HEK293 (cell line): ENCODE measurements at regions not wholly inside any gene's neighbourhood (a gene's known extent, or its start where the extent isn't known, plus 50 kb on each side); places are given as distances from the start of the nearest gene placed in this dataset.
"Not testable (repeated sequence)": the region's sequence is repeated elsewhere in the genome, so short reads cannot be mapped to it uniquely, and the experiment has no call there.

Source experiments
- CTCF ChIA-PET: fragments of 350-600 bp; formaldehyde crosslinking; extraction: SDS; loops from one replicate; lab custom pipeline; 2021; ENCODE audit warnings: antibody characterized with exemption; lab: Yijun Ruan, JAX
- POLR2A ChIA-PET: fragments of 300-600 bp; formaldehyde crosslinking; extraction: SDS; loops from one replicate; lab custom pipeline; 2020; ENCODE audit warnings: antibody characterized with exemption, inconsistent platforms; lab: Yijun Ruan, JAX
- H3K27ac ChIP-seq: fragments of 200-500 bp; sonication (Bioruptor generic); 2 replicates; pipeline ENCODE4 v1.5.1; 2014; ENCODE audit warnings: low read depth, low read length, control low read depth, inconsistent platforms; ENCODE audit errors: extremely low read depth
- H3K36me3 ChIP-seq, 2 experiments: fragments of 200-500 bp in 1 of 2; sonication (Bioruptor generic) in 1 of 2; 1 replicate in 1 of 2; 2 replicates in 1 of 2; pipeline ENCODE4 v1.5.1; 2014 to 2017; ENCODE audit warnings: inconsistent platforms in 2 of 2, low read length in 2 of 2; ENCODE audit not compliant: control insufficient read depth in 2 of 2, insufficient read depth in 1 of 2
- H3K4me1 ChIP-seq: fragments of 200-500 bp; sonication (Bioruptor generic); 2 replicates; pipeline ENCODE4 v1.5.1; 2014; ENCODE audit warnings: mild to moderate bottlenecking, low read length, inconsistent platforms; ENCODE audit not compliant: control insufficient read depth, insufficient read depth
- H3K4me3 ChIP-seq: 2 replicates; pipeline ENCODE4 v1.5.1; 2011; ENCODE audit warnings: low read depth, mild to moderate bottlenecking, control low read depth, low read length, moderate library complexity
- H3K9me3 ChIP-seq: fragments of 200-500 bp; sonication (Bioruptor generic); 2 replicates; pipeline ENCODE4 v1.5.1; 2014; ENCODE audit warnings: low read depth, low read length, inconsistent platforms; ENCODE audit not compliant: control insufficient read depth, insufficient read depth
- CTCF ChIP-seq: fragments of 450-650 bp; formaldehyde crosslinking; IDR thresholded peaks from 2 replicates; pipeline ENCODE4 v1.5.1; 2016; ENCODE audit warnings: missing biosample characterization, missing genetic modification characterization
- GLI4 ChIP-seq: fragments of 450-650 bp; formaldehyde crosslinking; IDR thresholded peaks from 2 replicates; pipeline ENCODE4 v1.5.1; 2016; ENCODE audit warnings: missing biosample characterization, missing genetic modification characterization
- MZF1 ChIP-seq: fragments of 450-650 bp; formaldehyde crosslinking; IDR thresholded peaks from 2 replicates; pipeline ENCODE4 v1.5.1; 2017; ENCODE audit warnings: missing biosample characterization, missing genetic modification characterization, borderline replicate concordance
- PRDM1 ChIP-seq: fragments of 450-650 bp; formaldehyde crosslinking; IDR thresholded peaks from 2 replicates; pipeline ENCODE4; 2016; ENCODE audit warnings: missing biosample characterization, missing genetic modification characterization
- SP2 ChIP-seq: fragments of 450-650 bp; formaldehyde crosslinking; IDR thresholded peaks from 2 replicates; pipeline ENCODE4 v1.5.1; 2016; ENCODE audit warnings: missing biosample characterization, missing genetic modification characterization
- YY2 ChIP-seq: fragments of 450-650 bp; formaldehyde crosslinking; IDR thresholded peaks from 2 replicates; pipeline ENCODE4 v1.5.1; 2016; ENCODE audit warnings: missing biosample characterization, missing genetic modification characterization
- ZBTB20 ChIP-seq: fragments of 450-650 bp; formaldehyde crosslinking; IDR thresholded peaks from 2 replicates; pipeline ENCODE4 v1.5.1; 2016; ENCODE audit warnings: missing biosample characterization, missing genetic modification characterization
- ZFP41 ChIP-seq: fragments of 450-650 bp; formaldehyde crosslinking; IDR thresholded peaks from 2 replicates; pipeline ENCODE4 v1.5.1; 2016; ENCODE audit warnings: missing biosample characterization, missing genetic modification characterization, borderline replicate concordance
- ZNF114 ChIP-seq: fragments of 450-650 bp; formaldehyde crosslinking; IDR thresholded peaks from 2 replicates; pipeline ENCODE4 v1.5.0; 2017; ENCODE audit warnings: missing biosample characterization, missing genetic modification characterization
- ZNF133 ChIP-seq: fragments of 450-650 bp; formaldehyde crosslinking; IDR thresholded peaks from 2 replicates; pipeline ENCODE4 v1.5.1; 2016; ENCODE audit warnings: missing biosample characterization, missing genetic modification characterization
- ZNF157 ChIP-seq: fragments of 450-650 bp; formaldehyde crosslinking; IDR thresholded peaks from 2 replicates; pipeline ENCODE4 v1.5.1; 2016; ENCODE audit warnings: missing biosample characterization, missing genetic modification characterization
- ZNF16 ChIP-seq: fragments of 450-650 bp; formaldehyde crosslinking; IDR thresholded peaks from 2 replicates; pipeline ENCODE4 v1.5.1; 2016; ENCODE audit warnings: low read depth, missing biosample characterization, missing genetic modification characterization
- ZNF175 ChIP-seq: fragments of 450-650 bp; formaldehyde crosslinking; IDR thresholded peaks from 2 replicates; pipeline ENCODE4 v1.5.1; 2016; ENCODE audit warnings: missing biosample characterization, missing genetic modification characterization
- ZNF239 ChIP-seq: fragments of 450-650 bp; formaldehyde crosslinking; IDR thresholded peaks from 2 replicates; pipeline ENCODE4 v1.5.1; 2016; ENCODE audit warnings: missing biosample characterization, missing genetic modification characterization
- ZNF266 ChIP-seq: fragments of 450-650 bp; formaldehyde crosslinking; IDR thresholded peaks from 2 replicates; pipeline ENCODE4 v1.5.1; 2016; ENCODE audit warnings: missing biosample characterization, missing genetic modification characterization, low read depth
- ZNF664 ChIP-seq: fragments of 450-650 bp; formaldehyde crosslinking; IDR thresholded peaks from 2 replicates; pipeline ENCODE4 v1.5.1; 2016; ENCODE audit warnings: missing biosample characterization, missing genetic modification characterization
- ZNF692 ChIP-seq: fragments of 450-650 bp; formaldehyde crosslinking; IDR thresholded peaks from 2 replicates; pipeline ENCODE4 v1.5.1; 2016; ENCODE audit warnings: missing biosample characterization, missing genetic modification characterization
- ZSCAN30 ChIP-seq: fragments of 450-650 bp; IDR thresholded peaks from 2 replicates; pipeline ENCODE4 v1.5.1; 2018; ENCODE audit warnings: missing biosample characterization, mild to moderate bottlenecking, missing genetic modification characterization, moderate library complexity
- TF ChIP-seq, protein P1 (sequence below): fragments of 450-650 bp; formaldehyde crosslinking; IDR thresholded peaks from 2 replicates; pipeline ENCODE4 v1.5.1; 2016; ENCODE audit warnings: missing biosample characterization, missing genetic modification characterization
- TF ChIP-seq, protein P2 (sequence below): fragments of 450-650 bp; formaldehyde crosslinking; IDR thresholded peaks from 2 replicates; pipeline ENCODE4 v1.5.1; 2017; ENCODE audit warnings: missing biosample characterization, missing genetic modification characterization

DNA sequence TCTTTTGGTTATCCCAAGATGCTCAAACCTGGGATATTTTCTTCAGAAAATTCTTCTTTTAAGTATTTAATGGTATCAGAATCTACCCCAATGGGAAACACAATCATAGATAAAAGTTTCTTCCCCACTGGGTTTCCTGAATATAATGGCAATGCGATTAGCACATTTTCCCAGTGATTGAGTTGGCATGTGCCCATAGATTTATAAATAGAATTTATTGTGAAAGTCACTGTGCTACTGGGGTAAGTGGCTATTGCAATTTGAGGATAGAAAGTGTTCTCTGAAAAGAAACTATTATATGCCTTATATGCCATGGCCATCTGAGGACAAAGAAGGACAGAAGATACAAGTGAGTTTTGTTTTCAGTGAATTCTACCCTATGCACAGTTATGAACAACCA is 99.0 kb upstream of the RBMS3 start (continued):
- no peak for TF ChIP-seq PRDM1 (tag by site-specific recombination)

DNA sequence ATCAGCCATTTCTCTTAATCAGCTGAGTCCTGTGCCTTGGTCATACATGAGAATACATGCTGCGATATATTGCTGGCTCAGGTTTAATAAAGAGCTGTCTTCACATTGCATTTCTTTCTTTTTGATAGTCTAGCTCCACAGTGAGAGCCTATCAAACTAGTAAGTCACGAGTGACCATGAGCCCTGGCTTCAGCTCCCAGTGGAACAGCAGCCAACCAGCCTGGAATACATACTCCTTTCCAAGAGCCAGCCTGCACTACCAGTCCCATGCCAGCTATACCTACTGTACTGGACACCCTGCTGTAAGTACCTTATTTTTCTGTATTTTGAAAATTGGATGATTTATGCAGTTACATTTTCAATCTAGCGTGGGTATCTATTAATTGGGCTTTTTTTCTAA is 98.0 kb upstream of the RBMS3 start:
- POLR2A ChIA-PET, H3K27ac ChIP-seq, CTCF ChIA-PET, H3K4me1 ChIP-seq, H3K4me3 ChIP-seq, H3K9me3 ChIP-seq, H3K36me3 ChIP-seq: not testable (repeated sequence)

GRCh38 chr3:29183346-29184087 is 97.4 kb upstream of the RBMS3 start:
- TF ChIP-seq MZF1 (tag by site-specific recombination), result no peak
- no peak for TF ChIP-seq ZNF692 (tag by site-specific recombination)
- no peak for TF ChIP-seq GLI4
- no peak for TF ChIP-seq ZFP41 (tag by site-specific recombination)
- TF ChIP-seq ZBTB20 (tag by site-specific recombination), result no peak
- no peak for TF ChIP-seq ZNF114
- TF ChIP-seq ZNF16 (tag by site-specific recombination), result no peak
- no peak for TF ChIP-seq YY2 (tag by site-specific recombination)
- TF ChIP-seq CTCF (tag by site-specific recombination), result no peak
- TF ChIP-seq ZNF175, result no peak
- TF ChIP-seq ZNF133, result no peak
- no peak for TF ChIP-seq ZNF157 (tag by site-specific recombination)
- no peak for TF ChIP-seq SP2 (tag by site-specific recombination)
- TF ChIP-seq ZNF239 (tag by site-specific recombination), result no peak
- TF ChIP-seq, protein P1, sequence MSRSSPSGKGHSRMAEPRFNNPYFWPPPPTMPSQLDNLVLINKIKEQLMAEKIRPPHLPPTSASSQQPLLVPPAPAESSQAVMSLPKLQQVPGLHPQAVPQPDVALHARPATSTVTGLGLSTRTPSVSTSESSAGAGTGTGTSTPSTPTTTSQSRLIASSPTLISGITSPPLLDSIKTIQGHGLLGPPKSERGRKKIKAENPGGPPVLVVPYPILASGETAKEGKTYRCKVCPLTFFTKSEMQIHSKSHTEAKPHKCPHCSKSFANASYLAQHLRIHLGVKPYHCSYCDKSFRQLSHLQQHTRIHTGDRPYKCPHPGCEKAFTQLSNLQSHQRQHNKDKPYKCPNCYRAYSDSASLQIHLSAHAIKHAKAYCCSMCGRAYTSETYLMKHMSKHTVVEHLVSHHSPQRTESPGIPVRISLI, result no peak
- no peak for TF ChIP-seq ZNF266 (tag by site-specific recombination)
- no peak for TF ChIP-seq ZNF664
- TF ChIP-seq, protein P2, sequence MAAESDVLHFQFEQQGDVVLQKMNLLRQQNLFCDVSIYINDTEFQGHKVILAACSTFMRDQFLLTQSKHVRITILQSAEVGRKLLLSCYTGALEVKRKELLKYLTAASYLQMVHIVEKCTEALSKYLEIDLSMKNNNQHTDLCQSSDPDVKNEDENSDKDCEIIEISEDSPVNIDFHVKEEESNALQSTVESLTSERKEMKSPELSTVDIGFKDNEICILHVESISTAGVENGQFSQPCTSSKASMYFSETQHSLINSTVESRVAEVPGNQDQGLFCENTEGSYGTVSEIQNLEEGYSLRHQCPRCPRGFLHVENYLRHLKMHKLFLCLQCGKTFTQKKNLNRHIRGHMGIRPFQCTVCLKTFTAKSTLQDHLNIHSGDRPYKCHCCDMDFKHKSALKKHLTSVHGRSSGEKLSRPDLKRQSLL (tag by site-specific recombination), result no peak
- no peak for TF ChIP-seq ZSCAN30 (tag by site-specific recombination)
- Histone ChIP-seq H3K36me3 (no peaks in the 10 kb centered on the region), H3K9me3 (no peaks in the 10 kb centered on the region), H3K4me3 (no peak overlapping the region), H3K4me1 (no peaks in the 10 kb centered on the region), H3K27ac (no peak overlapping the region)
- POLR2A ChIA-PET, result no interaction called here
- CTCF ChIA-PET, result no interaction called here
